ENCODE measurements at regions not wholly inside any gene's neighbourhood (a gene's known extent, or its start where the extent isn't known, plus 50 kb on each side); places are given as distances from the start of the nearest gene placed in this dataset.
"Not testable (repeated sequence)": the region's sequence is repeated elsewhere in the genome, so short reads cannot be mapped to it uniquely, and the experiment has no call there.

- no peak for DNase-seq
These were observed 79.6 kb upstream of the LAPTM4A start for GRCh38 chr2:20130821-20131645.

- DNase-seq: no peak
These were observed 78.7 kb upstream of the LAPTM4A start for GRCh38 chr2:20130160-20130560.

- no peak for DNase-seq
These were observed 78.1 kb upstream of the LAPTM4A start for GRCh38 chr2:20129331-20130159.

- no peak for DNase-seq
These were observed 77.3 kb upstream of the LAPTM4A start for GRCh38 chr2:20128506-20129330.

GRCh38 chr2:20126469-20126868 is 75.0 kb upstream of the LAPTM4A start:
- DNase-seq: no peak

GRCh38 chr2:20126040-20126439 is 74.6 kb upstream of the LAPTM4A start:
- no peak for DNase-seq

GRCh38 chr2:20125616-20126015 is 74.2 kb upstream of the LAPTM4A start:
- DNase-seq: no peak

GRCh38 chr2:20125164-20125563 is 73.7 kb upstream of the LAPTM4A start:
- DNase-seq: no peak

GRCh38 chr2:20123871-20124594 is 72.6 kb upstream of the LAPTM4A start:
- no peak for DNase-seq

- DNase-seq: no peak
These were observed 71.4 kb upstream of the LAPTM4A start for GRCh38 chr2:20122864-20123263.

GRCh38 chr2:20120569-20121416 is 69.4 kb upstream of the LAPTM4A start:
- DNase-seq: no peak

GRCh38 chr2:20118051-20118450 is 66.6 kb upstream of the LAPTM4A start:
- DNase-seq: no peak

GRCh38 chr2:20115902-20116301 is 64.5 kb upstream of the LAPTM4A start:
- no peak for DNase-seq

GRCh38 chr2:20115374-20115773 is 63.9 kb upstream of the LAPTM4A start:
- DNase-seq: no peak

- no peak for DNase-seq
These were observed 62.8 kb upstream of the LAPTM4A start for GRCh38 chr2:20113986-20114938.

GRCh38 chr2:20113004-20113796 is 61.8 kb upstream of the LAPTM4A start:
- DNase-seq: no peak

- DNase-seq: not testable (repeated sequence)
These were observed 60.9 kb upstream of the LAPTM4A start for GRCh38 chr2:20112361-20112760.

GRCh38 chr2:20111311-20112131 is 60.1 kb upstream of the LAPTM4A start:
- DNase-seq: no peak

- DNase-seq: no peak
These were observed 59.4 kb upstream of the LAPTM4A start for GRCh38 chr2:20110876-20111275.
